ENCODE measurements at regions not wholly inside any gene's neighbourhood (a gene's known extent, or its start where the extent isn't known, plus 50 kb on each side); places are given as distances from the start of the nearest gene placed in this dataset.
"Not testable (repeated sequence)": the region's sequence is repeated elsewhere in the genome, so short reads cannot be mapped to it uniquely, and the experiment has no call there.

- no peak for DNase-seq
These were observed 179.1 kb downstream of the BLID start for GRCh38 chr11:121936781-121937447.

GRCh38 chr11:121936370-121936769 is 179.6 kb downstream of the BLID start:
- no peak for DNase-seq

- no peak for DNase-seq
These were observed 182.3 kb downstream of the BLID start for GRCh38 chr11:121933694-121934093.

GRCh38 chr11:121933294-121933693 is 182.7 kb downstream of the BLID start:
- no peak for DNase-seq

GRCh38 chr11:121932646-121933185 is 183.3 kb downstream of the BLID start:
- DNase-seq, result no peak

- no peak for DNase-seq
These were observed 184.2 kb downstream of the BLID start for GRCh38 chr11:121931748-121932352.

- DNase-seq, result no peak
These were observed 184.9 kb downstream of the BLID start for GRCh38 chr11:121931121-121931520.

GRCh38 chr11:121930004-121930965 is 185.7 kb downstream of the BLID start:
- peak; percentile 50 for DNase-seq

- DNase-seq, result peak; percentile 51
These were observed 186.4 kb downstream of the BLID start for GRCh38 chr11:121929581-121929980.

GRCh38 chr11:121928597-121929580 is 187.1 kb downstream of the BLID start:
- DNase-seq, result peak; percentile 23

- no peak for DNase-seq
These were observed 188.2 kb downstream of the BLID start for GRCh38 chr11:121927789-121928188.

- DNase-seq, result no peak
These were observed 188.8 kb downstream of the BLID start for GRCh38 chr11:121927097-121927785.

- DNase-seq, result no peak
These were observed 191.8 kb downstream of the BLID start for GRCh38 chr11:121924191-121924590.

GRCh38 chr11:121917482-121917881 is 198.5 kb downstream of the BLID start:
- DNase-seq, result no peak

- no peak for DNase-seq
These were observed 201.4 kb downstream of the BLID start for GRCh38 chr11:121914508-121915059.

GRCh38 chr11:121909596-121909995 is 206.4 kb downstream of the BLID start:
- no peak for DNase-seq

- DNase-seq, result no peak
These were observed 208.6 kb downstream of the BLID start for GRCh38 chr11:121907379-121907778.

GRCh38 chr11:121904148-121904547 is 211.9 kb downstream of the BLID start:
- DNase-seq, result no peak

- no peak for DNase-seq
These were observed 214.1 kb downstream of the BLID start for GRCh38 chr11:121901886-121902285.

- DNase-seq, result not testable (repeated sequence)
These were observed 214.6 kb downstream of the BLID start for GRCh38 chr11:121901417-121901816.

GRCh38 chr11:121899520-121899919 is 216.5 kb downstream of the BLID start:
- DNase-seq, result no peak
